Activated naive CD4-positive, alpha-beta T cell treated with anti-CD3 and anti-CD28 coated beads, Interleukin-2, amount 10 ng/mL, durations not matched to agents 7 days and 5 days (primary cell): ENCODE measurements at regions not wholly inside any gene's neighbourhood (a gene's known extent, or its start where the extent isn't known, plus 50 kb on each side); places are given as distances from the start of the nearest gene placed in this dataset.
"Not testable (repeated sequence)": the region's sequence is repeated elsewhere in the genome, so short reads cannot be mapped to it uniquely, and the experiment has no call there.

Experiments
- CTCF ChIA-PET: fragments of 350-600 bp; sonication (Branson Sonifier 250); formaldehyde crosslinking; loops from one replicate; lab custom pipeline; 2021; ENCODE audit warnings: antibody characterized with exemption; lab: Charles Lee
- DNase-seq: peaks from one replicate; pipeline ENCODE4 v3.0.0-alpha.2; 2020
- H3K27ac Mint-ChIP-seq: one replicate; pipeline ENCODE4 v1.8.0; 2021; ENCODE audit warnings: mild to moderate bottlenecking, moderate library complexity, mixed read lengths
- H3K27me3 Mint-ChIP-seq: one replicate; pipeline ENCODE4 v1.8.0; 2021; ENCODE audit warnings: mild to moderate bottlenecking, mixed read lengths
- H3K36me3 Mint-ChIP-seq: one replicate; pipeline ENCODE4 v1.8.0; 2021; ENCODE audit warnings: mixed read lengths
- H3K4me1 Mint-ChIP-seq: one replicate; pipeline ENCODE4 v1.8.0; 2021; ENCODE audit warnings: mixed read lengths
- H3K4me3 Mint-ChIP-seq: one replicate; pipeline ENCODE4 v1.8.0; 2021; ENCODE audit warnings: mild to moderate bottlenecking, moderate library complexity, mixed read lengths
- H3K9me3 Mint-ChIP-seq: one replicate; pipeline ENCODE4 v1.8.0; 2021; ENCODE audit warnings: mixed read lengths

- no peaks in the 10 kb centered on the region for H3K4me1 Mint-ChIP-seq
- H3K27me3 Mint-ChIP-seq, result no peaks in the 10 kb centered on the region
- CTCF ChIA-PET, result interaction anchor here (0.7 kb wide), 1 partner anchor 60 kb away, joined by 3 read pairs; no protein-coding TSS in a partner anchor
- H3K9me3 Mint-ChIP-seq, result no peaks in the 10 kb centered on the region
- no peak for DNase-seq
- H3K36me3 Mint-ChIP-seq, result no peaks in the 10 kb centered on the region
- H3K4me3 Mint-ChIP-seq, result no peak overlapping the region
- no peak overlapping the region for H3K27ac Mint-ChIP-seq
These were observed 188.8 kb upstream of the POT1 start for GRCh38 chr7:125118444-125118843.

- Mint-ChIP-seq H3K9me3 (peaks cover 5% of the 10 kb centered on the region), H3K27ac (no peak overlapping the region), H3K4me3 (no peak overlapping the region), H3K27me3 (no peaks in the 10 kb centered on the region), H3K4me1 (no peaks in the 10 kb centered on the region), H3K36me3 (no peaks in the 10 kb centered on the region)
- DNase-seq, result no peak
- CTCF ChIA-PET, result no interaction called here
These were observed 183.2 kb upstream of the POT1 start for GRCh38 chr7:125112850-125113249.

DNA sequence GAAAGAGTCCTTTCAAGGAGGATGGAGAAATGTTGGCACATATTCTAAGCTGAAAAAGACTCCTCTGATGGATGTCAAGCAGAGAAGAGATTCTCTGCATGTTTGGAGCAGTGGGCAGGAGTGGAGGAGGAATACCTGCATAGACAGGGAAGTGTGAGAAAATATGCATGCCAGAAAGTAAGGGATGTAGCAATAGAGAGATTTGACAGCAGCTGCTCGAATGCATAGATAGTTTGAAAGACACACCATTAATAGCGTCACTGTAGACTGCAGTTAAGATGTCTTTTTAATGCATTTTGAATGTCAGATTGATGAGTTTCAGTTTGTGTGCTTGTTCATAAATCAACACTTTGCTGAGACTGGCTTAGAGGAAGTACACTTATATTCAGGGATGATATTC, 169.9 kb upstream of the POT1 start:
- Mint-ChIP-seq H3K27ac (no peak overlapping the region), H3K9me3 (peaks cover 2% of the 10 kb centered on the region), H3K4me3 (no peak overlapping the region), H3K36me3 (no peaks in the 10 kb centered on the region), H3K4me1 (no peaks in the 10 kb centered on the region), H3K27me3 (no peaks in the 10 kb centered on the region)
- CTCF ChIA-PET, result no interaction called here
- DNase-seq, result no peak

DNA sequence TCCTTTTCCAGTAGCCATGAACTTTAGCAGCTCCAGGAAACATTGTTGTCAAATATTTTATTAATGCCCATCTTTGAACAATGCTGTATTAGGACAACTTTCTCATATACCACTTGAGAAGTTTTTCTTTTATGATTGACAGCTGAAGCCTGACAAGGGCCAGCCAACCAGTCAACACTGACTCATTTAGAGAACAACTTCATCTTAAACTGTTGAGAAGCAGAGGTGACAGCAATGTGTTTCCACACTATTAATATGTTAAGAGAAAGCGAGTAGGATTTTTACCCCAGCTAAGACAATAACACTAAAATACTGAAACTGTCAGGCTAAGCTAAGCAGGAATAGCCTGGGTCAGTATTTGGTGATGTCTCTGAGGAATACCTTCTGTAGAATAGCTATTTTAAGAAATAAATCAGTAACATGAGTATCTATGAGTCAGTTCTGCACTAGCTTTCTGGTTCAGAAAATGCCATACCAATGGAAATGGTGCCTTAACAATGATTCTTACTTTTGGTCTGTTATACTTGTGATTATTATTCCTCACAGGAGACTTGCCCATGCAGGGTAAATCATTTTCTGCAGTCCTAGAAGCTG, 168.8 kb upstream of the POT1 start:
- no peak overlapping the region for H3K4me3 Mint-ChIP-seq
- DNase-seq, result no peak
- H3K27ac Mint-ChIP-seq, result no peak overlapping the region
- no peaks in the 10 kb centered on the region for H3K27me3 Mint-ChIP-seq
- no peaks in the 10 kb centered on the region for H3K4me1 Mint-ChIP-seq
- CTCF ChIA-PET, result no interaction called here
- H3K9me3 Mint-ChIP-seq, result no peaks in the 10 kb centered on the region
- H3K36me3 Mint-ChIP-seq, result no peaks in the 10 kb centered on the region

DNA sequence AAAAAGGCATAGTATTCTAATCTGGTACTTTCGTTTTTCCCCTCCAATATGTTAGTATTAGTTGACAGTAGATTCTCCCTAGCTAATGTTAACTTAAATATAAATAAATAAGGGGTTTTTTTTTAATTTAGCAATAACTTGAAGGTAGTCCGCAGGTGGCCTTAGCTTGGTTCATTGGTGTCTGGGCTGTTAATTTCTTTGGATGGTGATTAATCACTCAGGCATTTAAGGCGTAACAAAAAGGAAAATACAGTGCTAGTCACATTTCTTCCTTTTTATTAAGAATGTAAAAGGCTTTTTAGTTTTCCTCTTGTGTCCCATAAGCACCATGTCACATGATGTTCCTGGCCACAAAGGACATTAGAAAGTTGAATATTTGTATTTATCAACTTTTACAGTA, 161.0 kb upstream of the POT1 start:
- Mint-ChIP-seq H3K4me3 (no peak overlapping the region), H3K36me3 (no peaks in the 10 kb centered on the region), H3K9me3 (no peaks in the 10 kb centered on the region), H3K4me1 (no peaks in the 10 kb centered on the region), H3K27ac (no peak overlapping the region), H3K27me3 (no peaks in the 10 kb centered on the region)
- CTCF ChIA-PET, result no interaction called here
- DNase-seq, result no peak

DNA sequence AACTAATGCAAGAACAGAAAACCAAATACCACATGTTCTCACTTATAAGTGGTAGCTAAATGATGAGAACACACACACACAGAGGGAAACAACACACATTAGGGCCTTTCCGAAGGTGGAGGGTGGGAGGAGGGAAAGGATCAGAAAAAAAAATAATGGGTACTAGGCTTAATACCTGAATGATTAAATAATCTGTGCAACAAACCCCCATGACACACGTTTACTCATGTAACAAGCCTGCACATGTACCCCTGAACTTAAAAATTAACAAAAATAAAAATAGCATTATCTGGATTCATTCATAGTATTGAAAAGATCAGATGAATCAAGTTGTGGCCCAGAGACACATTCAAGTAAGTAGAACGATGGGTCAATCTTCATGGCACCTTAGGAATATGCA, 159.5 kb upstream of the POT1 start:
- H3K36me3 Mint-ChIP-seq, result no peaks in the 10 kb centered on the region
- H3K27ac Mint-ChIP-seq, result no peak overlapping the region
- no peak overlapping the region for H3K4me3 Mint-ChIP-seq
- H3K27me3 Mint-ChIP-seq, result no peaks in the 10 kb centered on the region
- H3K9me3 Mint-ChIP-seq, result no peaks in the 10 kb centered on the region
- CTCF ChIA-PET, result no interaction called here
- no peaks in the 10 kb centered on the region for H3K4me1 Mint-ChIP-seq
- DNase-seq, result no peak

DNA sequence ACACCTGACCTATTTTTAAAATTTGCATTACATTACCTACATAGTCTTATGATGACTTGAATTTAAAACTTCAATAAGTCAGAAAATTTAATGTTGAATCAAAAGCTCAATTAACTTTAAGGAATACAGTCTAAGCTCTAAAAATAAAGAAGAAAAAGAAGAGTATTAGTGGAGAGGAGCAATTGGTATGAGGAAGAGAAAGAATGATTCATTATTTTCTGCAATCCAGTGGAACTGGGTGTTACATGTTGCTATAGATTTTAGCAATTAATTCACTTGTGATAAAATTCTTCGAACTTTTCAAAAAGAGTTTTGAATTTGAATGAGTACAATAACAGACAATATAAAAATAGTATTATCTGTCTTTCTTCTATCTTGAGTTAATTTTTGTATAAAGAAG, 158.9 kb upstream of the POT1 start:
- CTCF ChIA-PET, result no interaction called here
- H3K4me3 Mint-ChIP-seq, result no peak overlapping the region
- no peaks in the 10 kb centered on the region for H3K36me3 Mint-ChIP-seq
- no peaks in the 10 kb centered on the region for H3K27me3 Mint-ChIP-seq
- no peaks in the 10 kb centered on the region for H3K9me3 Mint-ChIP-seq
- DNase-seq, result no peak
- H3K27ac Mint-ChIP-seq, result no peak overlapping the region
- H3K4me1 Mint-ChIP-seq, result no peaks in the 10 kb centered on the region

- Mint-ChIP-seq H3K36me3 (no peaks in the 10 kb centered on the region), H3K4me1 (no peaks in the 10 kb centered on the region), H3K27ac (no peak overlapping the region), H3K27me3 (no peaks in the 10 kb centered on the region), H3K9me3 (no peaks in the 10 kb centered on the region), H3K4me3 (no peak overlapping the region)
- CTCF ChIA-PET, result no interaction called here
- no peak for DNase-seq
These were observed 155.5 kb upstream of the POT1 start for GRCh38 chr7:125085084-125085483.

- H3K36me3 Mint-ChIP-seq, result no peaks in the 10 kb centered on the region
- no peaks in the 10 kb centered on the region for H3K27me3 Mint-ChIP-seq
- CTCF ChIA-PET, result no interaction called here
- H3K27ac Mint-ChIP-seq, result no peak overlapping the region
- no peaks in the 10 kb centered on the region for H3K9me3 Mint-ChIP-seq
- no peaks in the 10 kb centered on the region for H3K4me1 Mint-ChIP-seq
- DNase-seq, result no peak
- no peak overlapping the region for H3K4me3 Mint-ChIP-seq
These were observed 154.6 kb upstream of the POT1 start for GRCh38 chr7:125084196-125084595.

DNA sequence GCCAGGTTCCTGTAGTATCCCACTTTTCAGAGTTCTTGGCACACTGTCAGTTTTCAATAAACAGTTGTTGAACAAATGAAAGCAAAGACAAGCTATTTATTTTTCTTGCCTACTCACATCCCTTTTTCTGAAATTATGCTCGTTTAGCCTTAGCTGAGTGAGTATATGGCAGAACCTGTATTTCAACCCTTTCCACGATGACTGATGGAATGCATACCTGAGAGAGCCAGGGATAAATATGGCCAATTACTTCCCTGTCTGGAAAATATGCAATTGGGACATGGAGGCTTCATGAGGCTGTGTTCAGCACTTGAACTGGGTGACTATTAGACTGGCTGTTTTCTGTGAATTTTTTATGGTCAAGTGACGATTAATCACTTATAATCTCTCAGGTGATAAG, 144.5 kb upstream of the POT1 start:
- no peak overlapping the region for H3K4me3 Mint-ChIP-seq
- H3K9me3 Mint-ChIP-seq, result no peaks in the 10 kb centered on the region
- H3K36me3 Mint-ChIP-seq, result no peaks in the 10 kb centered on the region
- DNase-seq, result no peak
- no peaks in the 10 kb centered on the region for H3K27me3 Mint-ChIP-seq
- H3K4me1 Mint-ChIP-seq, result no peaks in the 10 kb centered on the region
- H3K27ac Mint-ChIP-seq, result no peak overlapping the region
- CTCF ChIA-PET, result no interaction called here

GRCh38 chr7:125065546-125065945, 135.9 kb upstream of the POT1 start:
- no peaks in the 10 kb centered on the region for H3K4me1 Mint-ChIP-seq
- no peak overlapping the region for H3K27ac Mint-ChIP-seq
- CTCF ChIA-PET, result no interaction called here
- H3K36me3 Mint-ChIP-seq, result no peaks in the 10 kb centered on the region
- no peaks in the 10 kb centered on the region for H3K27me3 Mint-ChIP-seq
- DNase-seq, result no peak
- no peaks in the 10 kb centered on the region for H3K9me3 Mint-ChIP-seq
- H3K4me3 Mint-ChIP-seq, result no peak overlapping the region

DNA sequence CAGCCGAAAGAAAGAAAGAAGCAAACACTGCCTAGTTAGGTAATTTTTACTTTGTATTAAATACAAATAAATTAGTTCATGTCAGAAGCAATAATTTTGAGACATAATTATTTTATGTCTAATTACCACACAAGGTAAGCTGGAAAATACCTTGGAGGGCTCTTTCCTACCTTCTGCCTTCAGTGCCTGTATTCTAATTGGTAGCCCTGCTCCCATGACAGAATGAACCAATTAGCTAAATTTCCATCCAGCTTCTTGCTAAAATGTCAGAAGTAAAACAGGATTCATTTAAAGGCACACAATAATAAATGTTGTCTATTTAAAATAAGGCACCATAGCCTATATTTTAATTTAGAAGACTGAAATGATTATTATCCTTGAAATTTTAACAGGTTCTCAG, 135.4 kb upstream of the POT1 start:
- Mint-ChIP-seq H3K36me3 (no peaks in the 10 kb centered on the region), H3K4me1 (no peaks in the 10 kb centered on the region)

GRCh38 chr7:125061776-125062397, 132.3 kb upstream of the POT1 start:
- Mint-ChIP-seq H3K36me3 (no peaks in the 10 kb centered on the region), H3K4me3 (no peak overlapping the region), H3K4me1 (no peaks in the 10 kb centered on the region), H3K27ac (no peak overlapping the region), H3K9me3 (no peaks in the 10 kb centered on the region), H3K27me3 (no peaks in the 10 kb centered on the region)
- DNase-seq, result no peak
- CTCF ChIA-PET, result no interaction called here

More for the DNA sequence above, 135.4 kb upstream of the POT1 start:
- CTCF ChIA-PET, result no interaction called here
- no peak for DNase-seq
- Mint-ChIP-seq H3K4me3 (no peak overlapping the region), H3K27me3 (no peaks in the 10 kb centered on the region), H3K9me3 (no peaks in the 10 kb centered on the region), H3K27ac (no peak overlapping the region)

GRCh38 chr7:125061083-125061745, 131.6 kb upstream of the POT1 start:
- H3K36me3 Mint-ChIP-seq, H3K4me1 Mint-ChIP-seq, DNase-seq, H3K9me3 Mint-ChIP-seq, CTCF ChIA-PET, H3K27ac Mint-ChIP-seq, H3K27me3 Mint-ChIP-seq, H3K4me3 Mint-ChIP-seq: not testable (repeated sequence)

GRCh38 chr7:125059861-125060456, 130.3 kb upstream of the POT1 start:
- H3K36me3 Mint-ChIP-seq, result no peaks in the 10 kb centered on the region
- DNase-seq, result no peak
- H3K9me3 Mint-ChIP-seq, result no peaks in the 10 kb centered on the region
- CTCF ChIA-PET, result interaction anchor here (1.6 kb wide), 1 partner anchor 9 kb away, joined by 3 read pairs; no protein-coding TSS in a partner anchor
- H3K4me1 Mint-ChIP-seq, result no peaks in the 10 kb centered on the region
- no peaks in the 10 kb centered on the region for H3K27me3 Mint-ChIP-seq
- no peak overlapping the region for H3K27ac Mint-ChIP-seq
- H3K4me3 Mint-ChIP-seq, result no peak overlapping the region
